SK-N-SH (cell line): ENCODE measurements at regions not wholly inside any gene's neighbourhood (a gene's known extent, or its start where the extent isn't known, plus 50 kb on each side); places are given as distances from the start of the nearest gene placed in this dataset.

Experiments used
- CTCF ChIA-PET: fragments of 300-600, 350-600 bp; formaldehyde crosslinking; extraction: SDS; loops from one replicate; lab custom pipeline; 2021; lab: Yijun Ruan, JAX
- POLR2A ChIA-PET: fragments of 350-600 bp; sonication (Branson Sonifier 250); formaldehyde crosslinking; extraction: SDS; loops from one replicate; lab custom pipeline; 2020; ENCODE audit warnings: antibody characterized with exemption, inconsistent platforms; lab: Yijun Ruan, JAX
- DNase-seq: peaks from one replicate; pipeline ENCODE4 v3.0.0; 2012
- H2AFZ ChIP-seq: fragments of 200-600 bp; sonication (generic); 2 replicates; pipeline ENCODE4 v1.8.1; 2016; ENCODE audit warnings: antibody characterized with exemption, mild to moderate bottlenecking, low read depth
- H3F3A ChIP-seq: fragments of 200-600 bp; sonication (generic); replicated peaks from 2 replicates; pipeline ENCODE3; 2016; ENCODE audit warnings: antibody characterized with exemption, mild to moderate bottlenecking; ENCODE audit not compliant: insufficient read depth
- H3K27ac ChIP-seq, 2 experiments: fragments of 200-500 bp in 1 of 2; fragments of 200-600 bp in 1 of 2; sonication (Bioruptor generic) in 1 of 2; sonication (generic), shearing (Covaris generic) in 1 of 2; 2 replicates each; pipeline versions ENCODE4 v1.5.1 to v1.6.1; 2014 to 2016; ENCODE audit warnings: low read depth in 2 of 2, inconsistent platforms in 1 of 2, low read length in 1 of 2, mild to moderate bottlenecking in 1 of 2, mixed read lengths in 1 of 2
- H3K27me3 ChIP-seq: fragments of 200-600 bp; sonication (generic), shearing (Covaris generic); 2 replicates; pipeline ENCODE4 v1.6.1; 2016; ENCODE audit warnings: mixed run types; ENCODE audit not compliant: insufficient read depth
- H3K36me3 ChIP-seq, 2 experiments: fragments of 200-500 bp in 1 of 2; fragments of 200-600 bp in 1 of 2; sonication (Bioruptor generic) in 1 of 2; sonication (generic) in 1 of 2; replicated peaks in 1 of 2; 2 replicates each; pipeline versions ENCODE3 to v1.5.1; 2014 to 2016; ENCODE audit warnings: low read length in 1 of 2, mild to moderate bottlenecking in 1 of 2; ENCODE audit not compliant: insufficient read depth in 2 of 2, control insufficient read depth in 1 of 2
- H3K4me1 ChIP-seq, 2 experiments: fragments of 200-500 bp in 1 of 2; fragments of 200-600 bp in 1 of 2; sonication (Bioruptor generic) in 1 of 2; sonication (generic), shearing (Covaris generic) in 1 of 2; 2 replicates each; pipeline versions ENCODE4 v1.5.1 to v1.6.1; 2014 to 2016; ENCODE audit warnings: low read depth in 1 of 2, low read length in 1 of 2, mixed run types in 1 of 2; ENCODE audit not compliant: insufficient read depth in 2 of 2, control insufficient read depth in 1 of 2
- H3K4me2 ChIP-seq: fragments of 200-600 bp; sonication (generic), shearing (Covaris generic); 2 replicates; pipeline ENCODE4 v1.6.1; 2017; ENCODE audit warnings: mixed run types
- H3K4me3 ChIP-seq, 2 experiments: fragments of 200-500 bp in 1 of 2; fragments of 200-600 bp in 1 of 2; sonication (Bioruptor generic) in 1 of 2; sonication (generic), shearing (Covaris generic) in 1 of 2; 2 replicates each; pipeline versions ENCODE4 v1.5.1 to v1.8.1; 2014 to 2016; ENCODE audit warnings: low read depth in 2 of 2, inconsistent platforms in 1 of 2, low read length in 1 of 2, mild to moderate bottlenecking in 1 of 2, mixed read lengths in 1 of 2, moderate library complexity in 1 of 2
- H3K79me2 ChIP-seq: fragments of 200-600 bp; sonication (generic); 2 replicates; pipeline ENCODE4 v1.8.1; 2017; ENCODE audit warnings: mild to moderate bottlenecking; ENCODE audit not compliant: insufficient read depth
- H3K9ac ChIP-seq: fragments of 200-600 bp; sonication (generic); 2 replicates; pipeline ENCODE4 v1.6.1; 2017; ENCODE audit warnings: mixed run types
- H3K9me2 ChIP-seq: fragments of 200-600 bp; sonication (generic); 2 replicates; pipeline ENCODE4 v1.6.1; 2017; ENCODE audit warnings: mixed run types
- H3K9me3 ChIP-seq: fragments of 200-600 bp; sonication (generic); 2 replicates; pipeline ENCODE4 v1.6.1; 2017; ENCODE audit warnings: mixed run types, mild to moderate bottlenecking, moderate library complexity
- H4K20me1 ChIP-seq: fragments of 200-600 bp; sonication (generic); 2 replicates; pipeline ENCODE4 v1.6.1; 2017; ENCODE audit warnings: mild to moderate bottlenecking, mixed run types; ENCODE audit not compliant: insufficient read depth
- CHD2 ChIP-seq: fragments of 150-350 bp; IDR thresholded peaks from 2 replicates; pipeline ENCODE4 v1.6.1; 2018; ENCODE audit warnings: low read length; ENCODE audit not compliant: partially characterized antibody
- CTCF ChIP-seq: fragments of 200-600 bp; sonication (generic); IDR thresholded peaks from 2 replicates; pipeline ENCODE4 v1.6.1; 2017; ENCODE audit warnings: antibody characterized with exemption, mild to moderate bottlenecking, moderate library complexity
- ELF1 ChIP-seq: IDR thresholded peaks from 2 replicates; pipeline ENCODE4 v1.4.0; 2012
- FOXJ3 ChIP-seq: sonication (generic); formaldehyde crosslinking; IDR thresholded peaks from 2 replicates; pipeline ENCODE4 v1.5.1; 2020; ENCODE audit warnings: mild to moderate bottlenecking, missing genetic modification reagents
- GABPA ChIP-seq: IDR thresholded peaks from 2 replicates; pipeline ENCODE4 v1.4.0; 2012; ENCODE audit warnings: low read depth, mild to moderate bottlenecking
- MEF2A ChIP-seq: IDR thresholded peaks from 2 replicates; pipeline ENCODE4 v1.4.0; 2012; ENCODE audit warnings: low read depth, borderline replicate concordance
- MXI1 ChIP-seq: IDR thresholded peaks from 2 replicates; pipeline ENCODE4 v1.6.1; 2012; ENCODE audit warnings: mild to moderate bottlenecking, low read depth, low read length, improper control_type of control experiment
- NFIC ChIP-seq: IDR thresholded peaks from 2 replicates; pipeline ENCODE4 v1.4.0; 2012; ENCODE audit warnings: borderline replicate concordance
- POLR2AphosphoS5 ChIP-seq: IDR thresholded peaks from 2 replicates; pipeline ENCODE4 v1.6.1; 2012; ENCODE audit warnings: low read depth, low read length
- RCOR1 ChIP-seq: fragments of 150-350 bp; IDR thresholded peaks from 2 replicates; pipeline ENCODE4 v1.6.1; 2017; ENCODE audit warnings: antibody characterized with exemption, low read length
- REST ChIP-seq: IDR thresholded peaks from 2 replicates; pipeline ENCODE4 v1.6.1; 2012; ENCODE audit warnings: mild to moderate bottlenecking, low read depth, low read length, moderate library complexity
- RFX5 ChIP-seq: IDR thresholded peaks from 2 replicates; pipeline ENCODE4 v1.6.1; 2012; ENCODE audit warnings: mild to moderate bottlenecking, improper control_type of control experiment, low read length
- TAF1 ChIP-seq: IDR thresholded peaks from 2 replicates; pipeline ENCODE4 v1.6.1; 2012; ENCODE audit warnings: low read depth, mild to moderate bottlenecking, low read length, moderate library complexity, borderline replicate concordance
- TCF12 ChIP-seq: IDR thresholded peaks from 2 replicates; pipeline ENCODE4 v1.4.0; 2012
- YY1 ChIP-seq: IDR thresholded peaks from 2 replicates; pipeline ENCODE4 v1.4.0; 2012; ENCODE audit warnings: low read depth, mild to moderate bottlenecking
- ZBTB33 ChIP-seq: IDR thresholded peaks from 2 replicates; pipeline ENCODE4 v1.4.0; 2012; ENCODE audit warnings: low read depth, borderline replicate concordance
- WGBS: methylation state at CpG from one replicate; pipeline ENCODE4 v1.1.6; 2017; ENCODE audit warnings: low lambda C conversion rate; 5-methylcytosine and 5-hydroxymethylcytosine counted together
- TF ChIP-seq, protein P1 (sequence below): IDR thresholded peaks from 2 replicates; pipeline ENCODE4 v1.4.0; 2012; ENCODE audit warnings: low read depth, borderline replicate concordance

GRCh38 chr5:13346401-13346800 is 598.1 kb downstream of the DNAH5 start:
- TF ChIP-seq ZBTB33 (no peak), GABPA (no peak), NFIC (no peak), MXI1 (no peak), CHD2 (no peak), ELF1 (no peak), FOXJ3 (CRISPR knock-in tag) (no peak), MEF2A (no peak), TCF12 (no peak), CTCF (no peak), POLR2AphosphoS5 (no peak), RCOR1 (no peak), TAF1 (no peak), YY1 (no peak), REST (no peak), RFX5 (no peak)
- TF ChIP-seq, protein P1, sequence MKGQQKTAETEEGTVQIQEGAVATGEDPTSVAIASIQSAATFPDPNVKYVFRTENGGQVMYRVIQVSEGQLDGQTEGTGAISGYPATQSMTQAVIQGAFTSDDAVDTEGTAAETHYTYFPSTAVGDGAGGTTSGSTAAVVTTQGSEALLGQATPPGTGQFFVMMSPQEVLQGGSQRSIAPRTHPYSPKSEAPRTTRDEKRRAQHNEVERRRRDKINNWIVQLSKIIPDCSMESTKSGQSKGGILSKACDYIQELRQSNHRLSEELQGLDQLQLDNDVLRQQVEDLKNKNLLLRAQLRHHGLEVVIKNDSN: no peak
- no peak overlapping the region for H3K27ac ChIP-seq
- no peaks in the 10 kb centered on the region for H4K20me1 ChIP-seq
- H3K79me2 ChIP-seq: no peaks in the 10 kb centered on the region
- no peak overlapping the region for H3K4me3 ChIP-seq
- no peaks in the 10 kb centered on the region for H3F3A ChIP-seq
- H3K9me2 ChIP-seq: no peaks in the 10 kb centered on the region
- CTCF ChIA-PET: no interaction called here
- no peaks in the 10 kb centered on the region for H3K36me3 ChIP-seq
- H3K4me2 ChIP-seq: no peak overlapping the region
- H2AFZ ChIP-seq: no peak overlapping the region
- WGBS: 47% methylated on average over 4 of the region's 4 CpGs
- H3K4me1 ChIP-seq: no peaks in the 10 kb centered on the region
- POLR2A ChIA-PET: no interaction called here
- H3K27me3 ChIP-seq: no peaks in the 10 kb centered on the region
- no peak for DNase-seq
- no peaks in the 10 kb centered on the region for H3K9me3 ChIP-seq
- no peak overlapping the region for H3K9ac ChIP-seq
